Lower leg skin (tissue), 4 donors: ENCODE measurements at regions not wholly inside any gene's neighbourhood (a gene's known extent, or its start where the extent isn't known, plus 50 kb on each side); places are given as distances from the start of the nearest gene placed in this dataset.

Source experiments
- DNase-seq, 2 donors: peaks; one replicate each; pipeline ENCODE4 v3.0.0-alpha.2; 2019; ENCODE audit warnings: low spot score in 2 of 2
- H3K4me3 ChIP-seq: fragments of 200-600 bp; sonication (generic); 2 replicates; pipeline ENCODE4 v1.5.1; 2017; ENCODE audit warnings: mild to moderate bottlenecking, low read depth; ENCODE audit not compliant: poor library complexity, severe bottlenecking
- CTCF ChIP-seq, 3 donors: fragments of 450-650 bp; IDR thresholded peaks; one replicate each; pipeline ENCODE4 v1.5.1; 2016; ENCODE audit warnings: antibody characterized with exemption in 3 of 3, mild to moderate bottlenecking in 3 of 3, moderate library complexity in 2 of 3
- POLR2A ChIP-seq, 2 donors: fragments of 450-650 bp; IDR thresholded peaks; one replicate each; pipeline ENCODE4 v1.6.1; 2016 to 2017; ENCODE audit warnings: antibody characterized with exemption in 2 of 2, mild to moderate bottlenecking in 1 of 2, moderate library complexity in 1 of 2
- whole genome bisulfite sequencing, 2 donors: methylation state at CpG; one replicate each; pipeline ENCODE4 v1.1.5; 2018; 5-methylcytosine and 5-hydroxymethylcytosine counted together
- intact Hi-C: fragments of 100-400 bp; cut with DNase I; formaldehyde crosslinking; loops from one replicate; pipeline ENCODE4 v1.15.0; 2023; ENCODE audit warnings: low total_unique reads

- no peak for TF ChIP-seq CTCF (IDR thresholded peaks at IDR 0.05)
- intact Hi-C loops: no loop called here
- no peak overlapping the region for H3K4me3 ChIP-seq
- no peak for DNase-seq
Observed at GRCh38 chr13:81757348-81757970, 1416.5 kb upstream of the SPRY2 start.

GRCh38 chr13:81745391-81745790 is 1404.5 kb upstream of the SPRY2 start:
- 58 to 66% methylated on average over 4 of the region's 4 CpGs for WGBS, 2 donors
- DNase-seq: no peak
- H3K4me3 ChIP-seq: no peak overlapping the region
- intact Hi-C loops: no loop called here
- TF ChIP-seq POLR2A (IDR thresholded peaks at IDR 0.05): no peak
- TF ChIP-seq CTCF (IDR thresholded peaks at IDR 0.05): no peak

GRCh38 chr13:81738364-81738763 is 1397.4 kb upstream of the SPRY2 start:
- H3K4me3 ChIP-seq: no peak overlapping the region
- TF ChIP-seq POLR2A (IDR thresholded peaks at IDR 0.05) (no peak), CTCF (IDR thresholded peaks at IDR 0.05) (no peak)
- WGBS, 2 donors: 39 to 45% methylated on average over 1 of the region's 1 CpG
- intact Hi-C loops: no loop called here
- DNase-seq: no peak

DNA sequence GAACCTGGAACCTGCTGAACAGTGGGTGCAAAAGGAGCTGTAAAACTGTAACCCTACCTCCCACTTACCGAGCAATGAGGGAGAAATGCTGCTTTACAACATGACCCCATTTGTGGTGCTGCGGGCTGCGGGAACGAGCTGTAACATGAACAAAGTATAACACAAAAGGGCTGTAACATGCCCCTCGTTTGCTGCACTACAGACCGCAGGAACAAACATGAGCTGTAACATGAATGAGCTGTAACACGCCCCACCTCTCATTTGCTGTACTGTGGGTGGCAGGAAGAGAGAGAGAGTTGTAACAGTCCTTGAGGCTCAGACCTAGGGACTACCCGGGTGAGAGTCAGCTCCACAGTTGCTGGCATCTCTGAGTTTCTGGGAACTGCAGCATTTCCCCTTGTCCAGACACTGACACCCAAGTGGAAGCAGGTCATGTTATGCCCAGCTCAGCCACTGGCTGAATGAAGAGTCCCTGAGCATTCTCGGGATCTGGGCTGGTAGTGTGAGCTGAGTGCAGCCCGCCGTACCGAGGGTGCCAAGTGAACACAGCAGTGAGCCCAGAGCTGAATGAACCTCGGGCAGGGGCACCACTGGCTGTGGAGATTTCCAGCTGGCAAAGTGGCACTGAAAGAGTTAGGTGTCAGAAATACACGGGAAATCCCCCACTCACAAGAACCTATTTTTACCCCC is 1385.3 kb upstream of the SPRY2 start:
- TF ChIP-seq POLR2A (IDR thresholded peaks at IDR 0.05): no peak
- no peak for TF ChIP-seq CTCF (IDR thresholded peaks at IDR 0.05)
- WGBS, 2 donors: 61 to 75% methylated on average over 14 of the region's 14 CpGs
- DNase-seq: no peak
- intact Hi-C loops: no loop called here
- H3K4me3 ChIP-seq: no peak overlapping the region

- 74 to 75% methylated on average over 1 of the region's 1 CpG for WGBS, 2 donors
- H3K4me3 ChIP-seq: no peak overlapping the region
- intact Hi-C loops: no loop called here
- TF ChIP-seq CTCF (IDR thresholded peaks at IDR 0.05) (no peak), POLR2A (IDR thresholded peaks at IDR 0.05) (no peak)
- no peak for DNase-seq
Observed at GRCh38 chr13:81722456-81722855, 1381.5 kb upstream of the SPRY2 start.

GRCh38 chr13:81721400-81721799 is 1380.5 kb upstream of the SPRY2 start:
- TF ChIP-seq CTCF (IDR thresholded peaks at IDR 0.05): no peak
- TF ChIP-seq POLR2A (IDR thresholded peaks at IDR 0.05): no peak
- intact Hi-C loops: no loop called here
- DNase-seq: no peak
- H3K4me3 ChIP-seq: no peak overlapping the region
